Stomach (tissue), 8 donors: ENCODE measurements at regions not wholly inside any gene's neighbourhood (a gene's known extent, or its start where the extent isn't known, plus 50 kb on each side); places are given as distances from the start of the nearest gene placed in this dataset.
"Not testable (repeated sequence)": the region's sequence is repeated elsewhere in the genome, so short reads cannot be mapped to it uniquely, and the experiment has no call there.

Experiments used
- DNase-seq, 2 donors: peaks; one replicate each; pipeline versions ENCODE4 v3.0.0 to v3.0.0-alpha.2; 2013 to 2019
- H3K27ac ChIP-seq, 5 donors: fragments of 200-600 bp in 4 of 5; sonication (generic) in 4 of 5; one replicate each; pipeline ENCODE4 v1.5.1; 2013 to 2019; ENCODE audit warnings: mild to moderate bottlenecking in 1 of 5, moderate library complexity in 1 of 5
- H3K27me3 ChIP-seq, 3 donors: fragments of 200-600 bp; sonication (generic); one replicate each; pipeline ENCODE4 v1.5.1; 2017 to 2019; ENCODE audit warnings: mixed run types in 1 of 3
- H3K36me3 ChIP-seq, 4 donors: fragments of 200-600 bp; sonication (generic); 1 replicate in 3 of 4; 2 replicates in 1 of 4; pipeline ENCODE4 v1.5.1; 2016 to 2019
- H3K4me1 ChIP-seq, 4 donors: fragments of 200-600 bp; sonication (generic); one replicate each; pipeline ENCODE4 v1.5.1; 2016 to 2019
- H3K4me3 ChIP-seq, 4 donors: fragments of 200-600 bp; sonication (generic) in 3 of 4; one replicate each; pipeline ENCODE4 v1.5.1; 2016 to 2019; ENCODE audit warnings: mild to moderate bottlenecking in 1 of 4
- H3K9me3 ChIP-seq, 4 donors: fragments of 200-600 bp; sonication (generic); one replicate each; pipeline ENCODE4 v1.5.1; 2016 to 2019
- EP300 ChIP-seq: sonication (generic); formaldehyde crosslinking; IDR thresholded peaks from one replicate; pipeline ENCODE4 v1.6.1; 2017; ENCODE audit warnings: antibody characterized with exemption
- POLR2A ChIP-seq, 4 donors: fragments of 450-650 bp; IDR thresholded peaks; one replicate each; pipeline ENCODE4 v1.6.1; 2016; ENCODE audit warnings: antibody characterized with exemption in 4 of 4, control low read depth in 2 of 4, mild to moderate bottlenecking in 1 of 4, moderate library complexity in 1 of 4
- POLR2AphosphoS5 ChIP-seq, 3 donors: sonication (generic); formaldehyde crosslinking; IDR thresholded peaks; one replicate each; pipeline ENCODE4 v1.6.1; 2016; ENCODE audit warnings: antibody characterized with exemption in 3 of 3
- WGBS, 5 donors: extraction: QIAGEN DNeasy Blood & Tissue Kit in 3 of 5; methylation state at CpG; one replicate each; pipeline versions ENCODE4 v1.1.5 to v1.1.7; 2013 to 2018; 5-methylcytosine and 5-hydroxymethylcytosine counted together
- intact Hi-C: fragments of 100-400 bp; cut with DNase I; formaldehyde crosslinking; loops from one replicate; pipeline ENCODE4 v1.15.1; 2023; ENCODE audit warnings: low total_unique reads
- TF ChIP-seq, protein P1 (sequence below), 7 experiments: fragments of 450-650 bp in 4 of 7; fragments of 200-600 bp in 3 of 7; sonication (generic) in 3 of 7; IDR thresholded peaks; one replicate each; pipeline ENCODE4 v1.5.1; 2016 to 2019; ENCODE audit warnings: antibody characterized with exemption in 7 of 7, control low read depth in 2 of 7, mild to moderate bottlenecking in 1 of 7
- donor health status: healthy with polysubstance abuse.
- donor health status: Bipolar disorder and iron deficiency.
- donor health status: healthy.

DNA sequence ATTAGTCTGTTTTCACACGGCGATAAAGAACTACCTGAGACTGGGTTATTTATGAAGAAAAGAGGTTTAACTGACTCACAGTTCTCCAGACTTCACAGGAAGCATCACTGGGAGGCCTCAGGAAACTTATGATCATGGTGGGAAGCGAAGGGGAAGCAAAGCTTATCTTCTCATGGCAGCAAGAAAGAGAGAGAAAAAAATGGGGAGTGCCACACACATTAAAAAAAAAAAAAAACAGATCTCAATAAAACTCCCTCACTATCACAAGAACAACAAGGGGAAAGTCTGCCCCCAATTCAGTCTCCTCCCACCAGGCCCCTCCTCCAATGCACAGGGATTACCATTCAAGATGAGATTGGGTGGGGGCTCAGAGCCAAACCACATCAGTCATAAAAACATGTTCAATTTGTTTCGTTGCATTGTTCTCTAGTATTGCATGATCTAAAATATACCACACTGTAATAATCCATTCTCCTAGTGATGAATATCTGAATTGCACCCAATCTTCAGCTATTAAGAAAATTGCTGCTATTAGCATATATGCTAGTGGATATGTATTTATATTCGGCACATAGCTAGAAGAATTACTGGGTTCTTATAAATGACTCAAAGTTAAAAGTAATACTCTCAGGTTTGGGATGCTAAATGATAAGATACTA is 328.9 kb upstream of the KCND2 start:
- no peaks in the 10 kb centered on the region for H3K36me3 ChIP-seq
- no peaks in the 10 kb centered on the region for H3K9me3 ChIP-seq
- H3K27ac ChIP-seq: no peak overlapping the region
- H3K4me3 ChIP-seq: no peak overlapping the region
- no peak for DNase-seq
- TF ChIP-seq POLR2A (IDR thresholded peaks at IDR 0.05): no peak
- TF ChIP-seq, protein P1, sequence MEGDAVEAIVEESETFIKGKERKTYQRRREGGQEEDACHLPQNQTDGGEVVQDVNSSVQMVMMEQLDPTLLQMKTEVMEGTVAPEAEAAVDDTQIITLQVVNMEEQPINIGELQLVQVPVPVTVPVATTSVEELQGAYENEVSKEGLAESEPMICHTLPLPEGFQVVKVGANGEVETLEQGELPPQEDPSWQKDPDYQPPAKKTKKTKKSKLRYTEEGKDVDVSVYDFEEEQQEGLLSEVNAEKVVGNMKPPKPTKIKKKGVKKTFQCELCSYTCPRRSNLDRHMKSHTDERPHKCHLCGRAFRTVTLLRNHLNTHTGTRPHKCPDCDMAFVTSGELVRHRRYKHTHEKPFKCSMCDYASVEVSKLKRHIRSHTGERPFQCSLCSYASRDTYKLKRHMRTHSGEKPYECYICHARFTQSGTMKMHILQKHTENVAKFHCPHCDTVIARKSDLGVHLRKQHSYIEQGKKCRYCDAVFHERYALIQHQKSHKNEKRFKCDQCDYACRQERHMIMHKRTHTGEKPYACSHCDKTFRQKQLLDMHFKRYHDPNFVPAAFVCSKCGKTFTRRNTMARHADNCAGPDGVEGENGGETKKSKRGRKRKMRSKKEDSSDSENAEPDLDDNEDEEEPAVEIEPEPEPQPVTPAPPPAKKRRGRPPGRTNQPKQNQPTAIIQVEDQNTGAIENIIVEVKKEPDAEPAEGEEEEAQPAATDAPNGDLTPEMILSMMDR (IDR thresholded peaks at IDR 0.05): no peak
- no peak for TF ChIP-seq POLR2AphosphoS5 (IDR thresholded peaks at IDR 0.05)
- TF ChIP-seq EP300: no peak
- 67 to 80% (median 73%) methylated on average over 5 of the region's 5 CpGs for WGBS, 5 donors
- no peaks in the 10 kb centered on the region for H3K27me3 ChIP-seq
- intact Hi-C loops: no loop called here
- H3K4me1 ChIP-seq: no peaks in the 10 kb centered on the region

DNA sequence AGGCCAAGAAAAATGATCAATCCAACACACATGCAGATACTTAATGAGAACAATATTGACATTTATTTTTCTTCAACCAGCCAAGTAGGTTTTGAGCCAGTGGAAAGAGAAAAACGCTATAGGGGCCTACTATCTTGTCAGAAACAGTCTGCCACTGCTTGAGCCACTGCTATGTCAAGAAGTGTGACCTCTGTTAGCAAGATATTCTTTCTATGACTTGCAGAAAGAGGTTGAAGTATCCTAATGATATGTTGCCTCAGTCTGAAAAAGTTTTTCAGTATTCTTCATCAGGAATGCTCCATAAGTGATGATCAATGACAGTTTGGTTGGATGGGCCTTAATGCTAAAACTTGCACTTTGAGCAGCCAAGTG is 328.4 kb upstream of the KCND2 start:
- no peak overlapping the region for H3K4me3 ChIP-seq
- H3K9me3 ChIP-seq: no peaks in the 10 kb centered on the region
- 35 to 83% (median 47%) methylated on average over 1 of the region's 1 CpG for WGBS, 5 donors
- H3K27ac ChIP-seq: no peak overlapping the region
- intact Hi-C loops: no loop called here
- no peak for TF ChIP-seq POLR2A (IDR thresholded peaks at IDR 0.05)
- no peak for TF ChIP-seq POLR2AphosphoS5 (IDR thresholded peaks at IDR 0.05)
- no peak for TF ChIP-seq EP300
- TF ChIP-seq, protein P1 (IDR thresholded peaks at IDR 0.05): no peak
- H3K27me3 ChIP-seq: no peaks in the 10 kb centered on the region
- no peaks in the 10 kb centered on the region for H3K4me1 ChIP-seq
- no peak for DNase-seq
- H3K36me3 ChIP-seq: no peaks in the 10 kb centered on the region

DNA sequence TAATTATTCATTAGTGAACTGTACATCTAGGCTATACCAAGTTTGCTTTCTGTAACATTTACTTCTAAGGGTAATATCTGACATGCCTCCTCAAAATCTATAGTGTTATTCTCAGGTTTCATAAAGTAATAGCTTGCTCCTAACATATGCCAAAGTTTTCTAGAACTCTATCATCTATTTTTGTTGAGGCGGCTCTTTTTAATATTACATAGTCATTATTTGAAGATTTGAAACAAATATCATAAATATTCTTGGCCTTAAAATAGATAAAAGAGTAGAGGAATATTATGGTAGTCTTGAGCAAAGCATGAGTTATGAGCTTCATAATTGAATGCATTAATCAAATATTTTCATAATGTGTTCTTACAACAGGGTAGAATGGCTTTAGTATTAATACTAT is 327.2 kb upstream of the KCND2 start:
- no peak for DNase-seq
- TF ChIP-seq POLR2A (IDR thresholded peaks at IDR 0.05): no peak
- no peak for TF ChIP-seq POLR2AphosphoS5 (IDR thresholded peaks at IDR 0.05)
- TF ChIP-seq, protein P1 (IDR thresholded peaks at IDR 0.05): no peak
- TF ChIP-seq EP300: no peak
- H3K4me3 ChIP-seq: no peak overlapping the region
- no peaks in the 10 kb centered on the region for H3K9me3 ChIP-seq
- 93 to 96% (median 94%) methylated on average over 1 of the region's 1 CpG for WGBS, 5 donors
- H3K27me3 ChIP-seq: no peaks in the 10 kb centered on the region
- no peak overlapping the region for H3K27ac ChIP-seq
- intact Hi-C loops: no loop called here
- no peaks in the 10 kb centered on the region for H3K4me1 ChIP-seq
- H3K36me3 ChIP-seq: no peaks in the 10 kb centered on the region

DNA sequence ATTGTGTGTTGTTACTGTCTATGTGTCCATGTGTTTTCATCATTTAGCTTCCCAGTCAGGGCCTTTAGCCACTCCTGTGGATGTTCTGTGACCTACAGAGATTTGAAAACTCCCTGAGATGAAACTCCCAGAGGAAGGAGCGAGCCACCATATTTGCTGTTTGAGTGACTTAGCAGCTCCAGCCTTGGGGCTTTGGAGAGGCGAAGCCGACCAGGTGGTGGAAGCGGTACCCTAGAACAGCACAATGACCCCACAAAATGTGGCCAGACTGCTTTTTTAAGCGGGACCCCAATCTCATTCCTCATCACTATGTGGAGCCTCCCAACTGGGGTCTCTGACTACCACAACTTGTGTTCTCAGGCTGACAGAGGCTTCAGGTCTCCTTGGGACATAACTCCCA is 323.9 kb upstream of the KCND2 start:
- intact Hi-C loops: no loop called here
- WGBS, 5 donors: 92 to 97% (median 95%) methylated on average over 5 of the region's 5 CpGs
- no peak overlapping the region for H3K4me3 ChIP-seq
- no peaks in the 10 kb centered on the region for H3K36me3 ChIP-seq
- no peak for DNase-seq
- H3K9me3 ChIP-seq: no peaks in the 10 kb centered on the region
- H3K4me1 ChIP-seq: no peaks in the 10 kb centered on the region
- no peak overlapping the region for H3K27ac ChIP-seq
- TF ChIP-seq POLR2A (IDR thresholded peaks at IDR 0.05): no peak
- H3K27me3 ChIP-seq: no peaks in the 10 kb centered on the region

DNA sequence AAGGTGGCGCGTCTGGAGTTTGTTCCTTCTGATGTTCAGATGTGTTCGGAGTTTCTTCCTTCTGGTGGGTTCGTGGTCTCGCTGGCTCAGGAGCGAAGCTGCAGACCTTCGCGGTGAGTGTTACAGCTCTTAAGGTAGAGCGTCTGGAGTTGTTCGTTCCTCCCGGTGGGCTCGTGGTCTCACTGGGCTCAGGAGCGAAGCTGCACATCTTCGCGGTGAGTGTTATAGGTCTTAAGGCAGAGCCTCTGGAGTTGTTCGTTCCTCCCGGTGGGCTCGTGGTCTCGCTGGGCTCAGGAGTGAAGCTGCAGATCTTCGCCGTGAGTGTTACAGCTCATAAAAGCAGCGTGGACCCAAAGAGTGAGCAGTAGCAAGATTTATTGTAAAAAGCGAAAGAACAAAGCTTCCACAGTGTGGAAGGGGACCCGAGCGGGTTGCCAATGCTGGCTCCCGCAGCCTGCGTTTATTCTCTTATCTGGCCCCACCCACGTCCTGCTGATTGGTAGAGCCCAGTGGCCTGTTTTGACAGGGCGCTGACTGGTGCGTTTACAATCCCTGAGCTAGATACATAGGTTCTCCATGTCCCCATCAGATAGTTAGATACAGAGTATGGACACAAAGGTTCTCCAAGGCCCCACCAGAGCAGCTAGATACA is 322.5 kb upstream of the KCND2 start:
- DNase-seq, H3K9me3 ChIP-seq, H3K36me3 ChIP-seq, H3K27ac ChIP-seq, H3K4me1 ChIP-seq, intact Hi-C loops, H3K4me3 ChIP-seq, H3K27me3 ChIP-seq: not testable (repeated sequence)
- WGBS, 5 donors: 89 to 93% (median 92%) methylated on average over 30 of the region's 30 CpGs

DNA sequence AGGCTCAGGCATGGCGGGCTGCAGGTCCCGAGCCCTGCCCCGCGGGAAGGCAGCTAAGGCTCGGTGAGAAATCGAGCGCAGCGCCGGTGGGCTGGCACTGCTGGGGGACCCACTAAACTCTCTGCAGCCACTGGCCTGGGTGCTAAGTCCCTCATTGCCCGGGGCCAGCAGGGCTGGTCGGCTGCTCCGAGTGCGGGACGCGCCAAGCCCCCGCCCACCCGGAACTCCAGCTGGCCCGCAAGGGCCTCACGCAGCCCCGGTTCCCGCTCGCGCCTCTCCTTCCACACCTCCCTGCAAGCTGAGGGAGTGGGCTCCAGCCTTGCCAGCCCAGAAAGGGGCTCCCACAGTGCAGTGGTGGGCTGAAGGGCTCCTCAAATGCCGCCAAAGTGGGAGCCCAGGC is 321.4 kb upstream of the KCND2 start:
- 95 to 97% (median 96%) methylated on average over 7 to 21 of the region's 24 CpGs for WGBS, 5 donors

More for the DNA sequence above, 321.4 kb upstream of the KCND2 start:
- H3K27ac ChIP-seq, H3K4me3 ChIP-seq, H3K9me3 ChIP-seq, H3K27me3 ChIP-seq, intact Hi-C loops, H3K4me1 ChIP-seq, DNase-seq, H3K36me3 ChIP-seq: not testable (repeated sequence)
